Gastroesophageal sphincter (tissue), 4 donors: ENCODE measurements at regions not wholly inside any gene's neighbourhood (a gene's known extent, or its start where the extent isn't known, plus 50 kb on each side); places are given as distances from the start of the nearest gene placed in this dataset.
A peak's percentile ranks its signal among the peaks of the same experiment; 100 is the strongest.

Source experiments
- ATAC-seq: fragments of 150-250 bp; one replicate; pipeline ENCODE4 v1.9.1; 2016; ENCODE audit warnings: mild to moderate bottlenecking, moderate library complexity
- H3K27ac ChIP-seq, 4 donors: fragments of 200-600 bp; sonication (generic) in 3 of 4; 1 replicate in 3 of 4; 2 replicates in 1 of 4; pipeline ENCODE4 v1.5.1; 2016 to 2019
- H3K27me3 ChIP-seq: fragments of 200-600 bp; sonication (generic); one replicate; pipeline ENCODE4 v1.5.1; 2019
- H3K36me3 ChIP-seq, 2 donors: fragments of 200-600 bp; sonication (generic); one replicate each; pipeline ENCODE4 v1.5.1; 2019; ENCODE audit warnings: control low read depth in 1 of 2
- H3K4me1 ChIP-seq, 3 donors: fragments of 200-600 bp; sonication (generic); 1 replicate in 2 of 3; 2 replicates in 1 of 3; pipeline ENCODE4 v1.5.1; 2016 to 2019; ENCODE audit warnings: control low read depth in 2 of 3
- H3K4me3 ChIP-seq, 2 donors: fragments of 200-600 bp; sonication (generic); one replicate each; pipeline ENCODE4 v1.5.1; 2019; ENCODE audit warnings: mild to moderate bottlenecking in 1 of 2, moderate library complexity in 1 of 2
- H3K9me3 ChIP-seq, 3 donors: fragments of 200-600 bp; sonication (generic); one replicate each; pipeline ENCODE4 v1.5.1; 2017 to 2019; ENCODE audit warnings: control low read depth in 2 of 3
- CTCF ChIP-seq, 4 experiments: fragments of 200-600 bp in 2 of 4; fragments of 450-650 bp in 2 of 4; sonication (generic) in 1 of 4; IDR thresholded peaks; one replicate each; pipeline ENCODE4 v1.5.1; 2017 to 2019; ENCODE audit warnings: antibody characterized with exemption in 4 of 4, mild to moderate bottlenecking in 2 of 4, moderate library complexity in 2 of 4
- EP300 ChIP-seq: sonication (generic); formaldehyde crosslinking; IDR thresholded peaks from one replicate; pipeline ENCODE4 v1.6.1; 2017; ENCODE audit warnings: antibody characterized with exemption, mild to moderate bottlenecking
- POLR2A ChIP-seq, 2 donors: fragments of 450-650 bp; IDR thresholded peaks; one replicate each; pipeline ENCODE4 v1.6.1; 2017; ENCODE audit warnings: antibody characterized with exemption in 2 of 2, mild to moderate bottlenecking in 2 of 2, moderate library complexity in 1 of 2
- POLR2AphosphoS5 ChIP-seq: sonication (generic); formaldehyde crosslinking; IDR thresholded peaks from one replicate; pipeline ENCODE4 v1.6.1; 2017; ENCODE audit warnings: antibody characterized with exemption
- WGBS, 2 donors: methylation state at CpG; one replicate each; pipeline ENCODE4 v1.1.5; 2018; ENCODE audit warnings: low coverage in 1 of 2; 5-methylcytosine and 5-hydroxymethylcytosine counted together

- H3K27me3 ChIP-seq: no peaks in the 10 kb centered on the region
- no peak overlapping the region for H3K27ac ChIP-seq
- H3K4me3 ChIP-seq: peak overlapping the region in 1 of 2 donors; percentile 3
- no peaks in the 10 kb centered on the region for H3K9me3 ChIP-seq
- ATAC-seq: no peak
- TF ChIP-seq POLR2AphosphoS5: no peak
- TF ChIP-seq EP300: no peak
- TF ChIP-seq CTCF (IDR thresholded peaks at IDR 0.05): no peak
- no peak for TF ChIP-seq POLR2A (IDR thresholded peaks at IDR 0.05)
- H3K4me1 ChIP-seq: peaks cover 0 to 12% (median 0%) of the 10 kb centered on the region in 3 donors
- 28 to 33% methylated on average over 7 to 14 of the region's 16 CpGs for WGBS, 2 donors
- no peaks in the 10 kb centered on the region for H3K36me3 ChIP-seq
These were observed 72.0 kb downstream of the DACT2 start for GRCh38 chr6:168247443-168248147.

GRCh38 chr6:168244961-168245551, 74.5 kb downstream of the DACT2 start:
- H3K27ac ChIP-seq: no peak overlapping the region
- no peaks in the 10 kb centered on the region for H3K9me3 ChIP-seq
- H3K4me1 ChIP-seq: peaks cover 0 to 12% (median 0%) of the 10 kb centered on the region in 3 donors
- TF ChIP-seq POLR2A (IDR thresholded peaks at IDR 0.05) (no peak), EP300 (no peak), POLR2AphosphoS5 (no peak), CTCF (IDR thresholded peaks at IDR 0.05) (no peak)
- no peak overlapping the region for H3K4me3 ChIP-seq
- H3K27me3 ChIP-seq: no peaks in the 10 kb centered on the region
- ATAC-seq: no peak
- WGBS, 2 donors: 94 to 96% methylated on average over 16 of the region's 17 CpGs
- H3K36me3 ChIP-seq: no peaks in the 10 kb centered on the region

- Histone ChIP-seq H3K9me3 (no peaks in the 10 kb centered on the region), H3K27ac (no peak overlapping the region), H3K4me3 (no peak overlapping the region), H3K27me3 (no peaks in the 10 kb centered on the region), H3K36me3 (no peaks in the 10 kb centered on the region), H3K4me1 (peaks cover 0 to 12% (median 0%) of the 10 kb centered on the region in 3 donors)
- no peak for ATAC-seq
- 79 to 81% methylated on average over 3 to 6 of the region's 6 CpGs for WGBS, 2 donors
- TF ChIP-seq POLR2A (IDR thresholded peaks at IDR 0.05): no peak
- no peak for TF ChIP-seq POLR2AphosphoS5
- no peak for TF ChIP-seq CTCF (IDR thresholded peaks at IDR 0.05)
- TF ChIP-seq EP300: no peak
These were observed 75.7 kb downstream of the DACT2 start for GRCh38 chr6:168243812-168244376.

- Histone ChIP-seq H3K27me3 (no peaks in the 10 kb centered on the region), H3K4me3 (no peak overlapping the region), H3K27ac (no peak overlapping the region), H3K4me1 (peaks cover 0 to 11% (median 0%) of the 10 kb centered on the region in 3 donors), H3K9me3 (no peaks in the 10 kb centered on the region), H3K36me3 (no peaks in the 10 kb centered on the region)
- WGBS, 2 donors: no CpG with 5 or more reads among the region's 8 CpGs
- no peak for ATAC-seq
- no peak for TF ChIP-seq CTCF (IDR thresholded peaks at IDR 0.05)
- no peak for TF ChIP-seq POLR2A (IDR thresholded peaks at IDR 0.05)
- no peak for TF ChIP-seq EP300
- no peak for TF ChIP-seq POLR2AphosphoS5
These were observed 76.7 kb downstream of the DACT2 start for GRCh38 chr6:168242940-168243225.
